A549 (cell line): ENCODE measurements at regions not wholly inside any gene's neighbourhood (a gene's known extent, or its start where the extent isn't known, plus 50 kb on each side); places are given as distances from the start of the nearest gene placed in this dataset.

Experiments used
- ATAC-seq, 2 experiments: fragments of 200-7000 bp in 1 of 2; fragments of >200 bp in 1 of 2; cut with Nextera tagmentation in 1 of 2; cut with Tn5 transposase in 1 of 2; 3 replicates each; pipeline versions ENCODE4 v1.8.0 to v1.9.1; 2018 to 2020; ENCODE audit warnings: mild to moderate bottlenecking in 1 of 2, moderate library complexity in 1 of 2
- CTCF ChIA-PET: fragments of 300-600 bp; sonication (Branson Sonifier 250); formaldehyde crosslinking; extraction: SDS; loops from one replicate; lab custom pipeline; 2021; ENCODE audit warnings: antibody characterized with exemption, inconsistent platforms; lab: Yijun Ruan, JAX
- POLR2A ChIA-PET: fragments of 350-600 bp; formaldehyde crosslinking; extraction: SDS; loops from one replicate; lab custom pipeline; 2021; ENCODE audit warnings: antibody characterized with exemption, inconsistent platforms; lab: Yijun Ruan, JAX
- DNase-seq, 2 experiments: peaks; one replicate each; pipeline versions ENCODE4 v3.0.0 to v3.0.0-alpha.2; 2011 to 2016; ENCODE audit warnings: low read depth in 1 of 2, low spot score in 1 of 2
- FAIRE-seq: peaks from 2 replicates; lab custom pipeline; 2011; peaks lifted over from hg19 to GRCh38; lab: Jason Lieb, UNC
- H3K27ac ChIP-seq, 2 experiments: fragments of >200 bp; sonication (Bioruptor Twin); formaldehyde crosslinking; 3 replicates each; pipeline ENCODE4 v1.5.1; 2016 to 2017
- H3K4me1 ChIP-seq: fragments of >200 bp; sonication (Bioruptor Twin); formaldehyde crosslinking; 3 replicates; pipeline ENCODE4 v1.6.1; 2016
- H3K4me2 ChIP-seq: fragments of >200 bp; sonication (Bioruptor Twin); formaldehyde crosslinking; 3 replicates; pipeline ENCODE4 v1.6.1; 2016
- H3K4me3 ChIP-seq: fragments of >200 bp; sonication (Bioruptor Twin); formaldehyde crosslinking; 3 replicates; pipeline ENCODE4 v1.5.1; 2016
- H3K9me3 ChIP-seq: fragments of >200 bp; sonication (Bioruptor Twin); formaldehyde crosslinking; 3 replicates; pipeline ENCODE4 v1.6.1; 2016
- CBX2 ChIP-seq: fragments of 200-600 bp; sonication (generic); IDR thresholded peaks from 2 replicates; pipeline ENCODE4 v1.6.1; 2016; ENCODE audit warnings: low read depth, mild to moderate bottlenecking, borderline replicate concordance
- CHD2 ChIP-seq: fragments of 150-350 bp; IDR thresholded peaks from 2 replicates; pipeline ENCODE4 v1.6.1; 2014; ENCODE audit warnings: low read length; ENCODE audit not compliant: partially characterized antibody
- HES2 ChIP-seq: fragments of >200 bp; sonication (Bioruptor Twin); formaldehyde crosslinking; IDR thresholded peaks from 2 replicates; pipeline ENCODE4 v1.6.1; 2016
- HOXA7 ChIP-seq: fragments of 250-450 bp; sonication (Bioruptor Pico); IDR thresholded peaks from 2 replicates; pipeline ENCODE4 v1.5.0; 2020; ENCODE audit warnings: mild to moderate bottlenecking, moderate library complexity
- HOXB5 ChIP-seq: fragments of 250-450 bp; sonication (Bioruptor Pico); IDR thresholded peaks from 2 replicates; pipeline ENCODE4 v1.5.0; 2020; ENCODE audit warnings: mild to moderate bottlenecking, moderate library complexity
- JUN ChIP-seq, 2 experiments: fragments of >200 bp; sonication (Bioruptor Twin); formaldehyde crosslinking; IDR thresholded peaks; 2 replicates in 1 of 2; 3 replicates in 1 of 2; pipeline ENCODE4 v1.6.1; 2016 to 2017
- JUNB ChIP-seq: fragments of >200 bp; sonication (Bioruptor Twin); formaldehyde crosslinking; IDR thresholded peaks from 2 replicates; pipeline ENCODE4 v1.6.1; 2016
- PBX3 ChIP-seq: IDR thresholded peaks from 2 replicates; pipeline ENCODE4 v1.6.1; 2012
- RAD21 ChIP-seq, 2 experiments: fragments of >200 bp in 1 of 2; sonication (Bioruptor Twin) in 1 of 2; formaldehyde crosslinking in 1 of 2; IDR thresholded peaks in 1 of 2; conservative IDR thresholded peaks in 1 of 2; 2 replicates in 1 of 2; 3 replicates in 1 of 2; pipeline ENCODE4 v1.6.1; 2012 to 2018; ENCODE audit warnings: inconsistent platforms in 1 of 2
- RARB ChIP-seq: fragments of 250-450 bp; sonication (Bioruptor Pico); IDR thresholded peaks from 2 replicates; pipeline ENCODE4 v1.8.0; 2021; ENCODE audit warnings: mild to moderate bottlenecking, moderate library complexity
- RFX5 ChIP-seq: fragments of 450-650 bp; IDR thresholded peaks from 2 replicates; pipeline ENCODE4 v1.7.1; 2014; ENCODE audit warnings: antibody characterized with exemption, mild to moderate bottlenecking, moderate library complexity
- RNF2 ChIP-seq: fragments of 200-600 bp; sonication (generic); IDR thresholded peaks from 2 replicates; pipeline ENCODE4 v1.6.1; 2016; ENCODE audit warnings: low read depth, mild to moderate bottlenecking, antibody characterized with exemption, moderate library complexity, borderline replicate concordance
- SMC3 ChIP-seq: fragments of >200 bp; sonication (Bioruptor Twin); formaldehyde crosslinking; IDR thresholded peaks from 3 replicates; pipeline ENCODE4 v1.6.1; 2018; ENCODE audit warnings: inconsistent platforms
- TFCP2L1 ChIP-seq: fragments of 250-450 bp; sonication (Bioruptor Pico); IDR thresholded peaks from 2 replicates; pipeline ENCODE4 v1.5.0; 2021; ENCODE audit warnings: mild to moderate bottlenecking
- TP53 ChIP-seq: fragments of 250-450 bp; sonication (Bioruptor Pico); IDR thresholded peaks from 2 replicates; pipeline ENCODE4 v1.5.0; 2021; ENCODE audit warnings: mild to moderate bottlenecking, moderate library complexity
- ZFP36 ChIP-seq: fragments of 450-650 bp; IDR thresholded peaks from 2 replicates; pipeline ENCODE4 v1.6.1; 2014; ENCODE audit warnings: borderline replicate concordance; ENCODE audit not compliant: partially characterized antibody
- ZNF302 ChIP-seq: fragments of 250-450 bp; sonication (Bioruptor Pico); IDR thresholded peaks from 2 replicates; pipeline ENCODE4 v1.9.0; 2021; ENCODE audit warnings: inconsistent platforms, mild to moderate bottlenecking, moderate library complexity
- ZSCAN20 ChIP-seq: fragments of 250-450 bp; sonication (Bioruptor Pico); IDR thresholded peaks from 2 replicates; pipeline ENCODE4 v1.8.0; 2022; ENCODE audit warnings: mild to moderate bottlenecking, moderate library complexity
- WGBS: methylation state at CpG from one replicate; pipeline ENCODE4 v1.1.6; 2017; ENCODE audit errors: missing lambda C conversion rate; 5-methylcytosine and 5-hydroxymethylcytosine counted together
- TF ChIP-seq, protein P1 (sequence below): fragments of 450-650 bp; IDR thresholded peaks from 2 replicates; pipeline ENCODE4 v1.6.1; 2014; ENCODE audit warnings: antibody characterized with exemption
- TF ChIP-seq, protein P2 (sequence below): fragments of >200 bp; sonication (Bioruptor Twin); formaldehyde crosslinking; IDR thresholded peaks from 3 replicates; pipeline ENCODE4 v1.5.1; 2016
- TF ChIP-seq, protein P3 (sequence below): fragments of >200 bp; sonication (Bioruptor Twin); formaldehyde crosslinking; IDR thresholded peaks from 3 replicates; pipeline ENCODE4 v1.6.1; 2016
- TF ChIP-seq, protein P4 (sequence below): fragments of 200-600 bp; sonication (generic); IDR thresholded peaks from 2 replicates; pipeline ENCODE4 v1.6.1; 2016; ENCODE audit warnings: antibody characterized with exemption, mild to moderate bottlenecking, moderate library complexity

DNA sequence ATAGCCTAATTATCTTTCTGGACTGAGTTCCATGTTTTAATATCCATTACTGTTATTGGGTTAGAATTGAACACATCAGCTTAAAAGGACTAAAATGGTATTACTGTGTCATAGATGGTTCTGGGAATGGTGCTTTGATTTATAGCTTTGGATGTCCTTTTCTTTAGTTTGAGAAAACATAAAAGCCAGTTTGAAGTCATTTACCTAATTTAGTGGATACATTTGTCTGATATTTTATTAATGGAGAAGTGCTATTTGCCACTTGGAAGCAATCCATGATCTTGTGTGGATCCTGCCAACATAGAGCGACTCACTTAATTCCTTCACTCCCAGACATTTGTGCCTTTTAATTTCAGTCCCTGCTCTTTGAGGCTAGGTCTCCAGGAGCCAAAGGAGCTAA is 212.4 kb upstream of the PACRGL start:
- no peak overlapping the region for H3K4me3 ChIP-seq

DNA sequence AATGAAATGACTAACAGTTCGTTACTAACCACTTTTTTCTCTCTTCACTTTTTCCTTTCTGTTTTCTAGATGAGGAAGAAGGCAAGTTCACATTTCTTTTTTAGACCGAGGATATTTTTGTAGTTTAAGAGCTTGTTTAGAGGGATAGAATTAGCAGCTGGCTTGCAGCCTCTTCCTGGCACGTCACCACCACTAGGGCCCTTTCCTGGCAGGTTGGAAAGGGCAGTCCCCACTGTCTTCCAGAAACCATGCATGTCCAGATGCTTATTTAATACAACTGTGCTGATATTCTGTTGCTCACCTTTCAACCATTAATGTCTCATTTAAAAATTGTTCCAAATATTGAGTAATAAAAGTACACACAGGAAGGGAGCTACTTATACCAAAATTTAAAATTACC is 209.5 kb upstream of the PACRGL start:
- CTCF ChIA-PET: no interaction called here
- H3K4me3 ChIP-seq: no peak overlapping the region
- no peak for DNase-seq
- no peak for FAIRE-seq
- H3K4me1 ChIP-seq: no peaks in the 10 kb centered on the region
- no peak for ATAC-seq
- no peak for TF ChIP-seq CBX2
- no peak for TF ChIP-seq ZFP36
- no peak for TF ChIP-seq TFCP2L1 (CRISPR knock-in tag)
- no peak for TF ChIP-seq JUNB
- TF ChIP-seq, protein P1, sequence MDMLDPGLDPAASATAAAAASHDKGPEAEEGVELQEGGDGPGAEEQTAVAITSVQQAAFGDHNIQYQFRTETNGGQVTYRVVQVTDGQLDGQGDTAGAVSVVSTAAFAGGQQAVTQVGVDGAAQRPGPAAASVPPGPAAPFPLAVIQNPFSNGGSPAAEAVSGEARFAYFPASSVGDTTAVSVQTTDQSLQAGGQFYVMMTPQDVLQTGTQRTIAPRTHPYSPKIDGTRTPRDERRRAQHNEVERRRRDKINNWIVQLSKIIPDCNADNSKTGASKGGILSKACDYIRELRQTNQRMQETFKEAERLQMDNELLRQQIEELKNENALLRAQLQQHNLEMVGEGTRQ: no peak
- no peak for TF ChIP-seq RAD21 (conservative IDR thresholded peaks at IDR 0.05 in 1 of 2, IDR thresholded peaks at IDR 0.05 in 1 of 2)
- no peak for TF ChIP-seq CHD2
- no peak for TF ChIP-seq ZSCAN20
- TF ChIP-seq, protein P2, sequence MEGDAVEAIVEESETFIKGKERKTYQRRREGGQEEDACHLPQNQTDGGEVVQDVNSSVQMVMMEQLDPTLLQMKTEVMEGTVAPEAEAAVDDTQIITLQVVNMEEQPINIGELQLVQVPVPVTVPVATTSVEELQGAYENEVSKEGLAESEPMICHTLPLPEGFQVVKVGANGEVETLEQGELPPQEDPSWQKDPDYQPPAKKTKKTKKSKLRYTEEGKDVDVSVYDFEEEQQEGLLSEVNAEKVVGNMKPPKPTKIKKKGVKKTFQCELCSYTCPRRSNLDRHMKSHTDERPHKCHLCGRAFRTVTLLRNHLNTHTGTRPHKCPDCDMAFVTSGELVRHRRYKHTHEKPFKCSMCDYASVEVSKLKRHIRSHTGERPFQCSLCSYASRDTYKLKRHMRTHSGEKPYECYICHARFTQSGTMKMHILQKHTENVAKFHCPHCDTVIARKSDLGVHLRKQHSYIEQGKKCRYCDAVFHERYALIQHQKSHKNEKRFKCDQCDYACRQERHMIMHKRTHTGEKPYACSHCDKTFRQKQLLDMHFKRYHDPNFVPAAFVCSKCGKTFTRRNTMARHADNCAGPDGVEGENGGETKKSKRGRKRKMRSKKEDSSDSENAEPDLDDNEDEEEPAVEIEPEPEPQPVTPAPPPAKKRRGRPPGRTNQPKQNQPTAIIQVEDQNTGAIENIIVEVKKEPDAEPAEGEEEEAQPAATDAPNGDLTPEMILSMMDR: no peak
- no peak for TF ChIP-seq HOXB5 (CRISPR knock-in tag)
- TF ChIP-seq HES2: no peak
- TF ChIP-seq JUN (IDR thresholded peaks at IDR 0.05): no peak
- TF ChIP-seq, all 56 proteins: peak for 0
- no peaks in the 10 kb centered on the region for H3K9me3 ChIP-seq
- POLR2A ChIA-PET: no interaction called here
- no peak overlapping the region for H3K4me2 ChIP-seq
- H3K27ac ChIP-seq: no peak overlapping the region
- WGBS: 4% methylated on average over 3 of the region's 3 CpGs

More for the DNA sequence above, 212.4 kb upstream of the PACRGL start:
- Histone ChIP-seq H3K4me2 (no peak overlapping the region), H3K4me1 (no peaks in the 10 kb centered on the region), H3K9me3 (no peaks in the 10 kb centered on the region), H3K27ac (no peak overlapping the region)
- CTCF ChIA-PET: no interaction called here
- no peak for DNase-seq
- 48% methylated on average over 1 of the region's 1 CpG for WGBS
- ATAC-seq: no peak
- TF ChIP-seq ZSCAN20 (no peak), RFX5 (no peak), HOXB5 (CRISPR knock-in tag) (no peak), RNF2 (no peak), RAD21 (conservative IDR thresholded peaks at IDR 0.05 in 1 of 2, IDR thresholded peaks at IDR 0.05 in 1 of 2) (no peak), SMC3 (no peak), HOXA7 (CRISPR knock-in tag) (no peak), CHD2 (no peak), TP53 (CRISPR knock-in tag) (no peak), PBX3 (no peak), ZNF302 (CRISPR knock-in tag) (no peak), ZFP36 (no peak), RARB (CRISPR knock-in tag) (no peak)
- TF ChIP-seq, protein P3, sequence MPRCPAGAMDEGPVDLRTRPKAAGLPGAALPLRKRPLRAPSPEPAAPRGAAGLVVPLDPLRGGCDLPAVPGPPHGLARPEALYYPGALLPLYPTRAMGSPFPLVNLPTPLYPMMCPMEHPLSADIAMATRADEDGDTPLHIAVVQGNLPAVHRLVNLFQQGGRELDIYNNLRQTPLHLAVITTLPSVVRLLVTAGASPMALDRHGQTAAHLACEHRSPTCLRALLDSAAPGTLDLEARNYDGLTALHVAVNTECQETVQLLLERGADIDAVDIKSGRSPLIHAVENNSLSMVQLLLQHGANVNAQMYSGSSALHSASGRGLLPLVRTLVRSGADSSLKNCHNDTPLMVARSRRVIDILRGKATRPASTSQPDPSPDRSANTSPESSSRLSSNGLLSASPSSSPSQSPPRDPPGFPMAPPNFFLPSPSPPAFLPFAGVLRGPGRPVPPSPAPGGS: no peak
- TF ChIP-seq, protein P4, sequence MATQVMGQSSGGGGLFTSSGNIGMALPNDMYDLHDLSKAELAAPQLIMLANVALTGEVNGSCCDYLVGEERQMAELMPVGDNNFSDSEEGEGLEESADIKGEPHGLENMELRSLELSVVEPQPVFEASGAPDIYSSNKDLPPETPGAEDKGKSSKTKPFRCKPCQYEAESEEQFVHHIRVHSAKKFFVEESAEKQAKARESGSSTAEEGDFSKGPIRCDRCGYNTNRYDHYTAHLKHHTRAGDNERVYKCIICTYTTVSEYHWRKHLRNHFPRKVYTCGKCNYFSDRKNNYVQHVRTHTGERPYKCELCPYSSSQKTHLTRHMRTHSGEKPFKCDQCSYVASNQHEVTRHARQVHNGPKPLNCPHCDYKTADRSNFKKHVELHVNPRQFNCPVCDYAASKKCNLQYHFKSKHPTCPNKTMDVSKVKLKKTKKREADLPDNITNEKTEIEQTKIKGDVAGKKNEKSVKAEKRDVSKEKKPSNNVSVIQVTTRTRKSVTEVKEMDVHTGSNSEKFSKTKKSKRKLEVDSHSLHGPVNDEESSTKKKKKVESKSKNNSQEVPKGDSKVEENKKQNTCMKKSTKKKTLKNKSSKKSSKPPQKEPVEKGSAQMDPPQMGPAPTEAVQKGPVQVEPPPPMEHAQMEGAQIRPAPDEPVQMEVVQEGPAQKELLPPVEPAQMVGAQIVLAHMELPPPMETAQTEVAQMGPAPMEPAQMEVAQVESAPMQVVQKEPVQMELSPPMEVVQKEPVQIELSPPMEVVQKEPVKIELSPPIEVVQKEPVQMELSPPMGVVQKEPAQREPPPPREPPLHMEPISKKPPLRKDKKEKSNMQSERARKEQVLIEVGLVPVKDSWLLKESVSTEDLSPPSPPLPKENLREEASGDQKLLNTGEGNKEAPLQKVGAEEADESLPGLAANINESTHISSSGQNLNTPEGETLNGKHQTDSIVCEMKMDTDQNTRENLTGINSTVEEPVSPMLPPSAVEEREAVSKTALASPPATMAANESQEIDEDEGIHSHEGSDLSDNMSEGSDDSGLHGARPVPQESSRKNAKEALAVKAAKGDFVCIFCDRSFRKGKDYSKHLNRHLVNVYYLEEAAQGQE: no peak
- POLR2A ChIA-PET: no interaction called here
- FAIRE-seq: no peak
